H9 (cell line): ENCODE measurements at regions not wholly inside any gene's neighbourhood (a gene's known extent, or its start where the extent isn't known, plus 50 kb on each side); places are given as distances from the start of the nearest gene placed in this dataset.

Experiments
- DNase-seq: peaks from one replicate; pipeline ENCODE4 v3.0.0-alpha.2; 2017
- H2AFZ ChIP-seq: one replicate; pipeline ENCODE4 v1.6.1; 2013; ENCODE audit warnings: mild to moderate bottlenecking, low read length, control low read depth, moderate library complexity
- H2AK5ac ChIP-seq: 2 replicates; pipeline ENCODE4 v1.6.1; 2013; ENCODE audit warnings: low read length, control low read depth, mixed read lengths; ENCODE audit not compliant: insufficient read length
- H2BK120ac ChIP-seq: one replicate; pipeline ENCODE4 v1.6.1; 2013; ENCODE audit warnings: low read depth, mild to moderate bottlenecking, low read length, control low read depth, inconsistent platforms; ENCODE audit not compliant: poor library complexity, severe bottlenecking
- H2BK12ac ChIP-seq: 2 replicates; pipeline ENCODE4 v1.6.1; 2013; ENCODE audit warnings: low read length, control low read depth, mixed read lengths, low read depth; ENCODE audit not compliant: insufficient read length
- H2BK15ac ChIP-seq: 2 replicates; pipeline ENCODE4 v1.6.1; 2013; ENCODE audit warnings: low read depth, low read length, control low read depth
- H2BK20ac ChIP-seq: one replicate; pipeline ENCODE4 v1.6.1; 2013; ENCODE audit warnings: low read depth, mild to moderate bottlenecking, low read length, control low read depth, inconsistent platforms; ENCODE audit not compliant: poor library complexity, severe bottlenecking
- H2BK5ac ChIP-seq: 2 replicates; pipeline ENCODE4 v1.6.1; 2013; ENCODE audit warnings: low read length, control low read depth, mixed read lengths; ENCODE audit not compliant: insufficient read length
- H3K14ac ChIP-seq: 2 replicates; pipeline ENCODE4 v1.6.1; 2013; ENCODE audit warnings: low read length, control low read depth; ENCODE audit not compliant: insufficient read depth
- H3K18ac ChIP-seq: 2 replicates; pipeline ENCODE4 v1.6.1; 2013; ENCODE audit warnings: low read depth, mild to moderate bottlenecking, mixed read lengths, low read length, control low read depth; ENCODE audit not compliant: insufficient read length
- H3K23ac ChIP-seq: 2 replicates; pipeline ENCODE4 v1.6.1; 2013; ENCODE audit warnings: low read length, control low read depth, mixed read lengths, low read depth; ENCODE audit not compliant: insufficient read length
- H3K23me2 ChIP-seq: 2 replicates; pipeline ENCODE4 v1.6.1; 2013; ENCODE audit warnings: low read depth, mild to moderate bottlenecking, mixed read lengths, low read length, control low read depth; ENCODE audit not compliant: insufficient read length, poor library complexity, severe bottlenecking
- H3K27ac ChIP-seq: 2 replicates; pipeline ENCODE4 v1.5.1; 2013; ENCODE audit warnings: low read length, control low read depth, mixed read lengths, low read depth; ENCODE audit not compliant: insufficient read length
- H3K27me3 ChIP-seq: 2 replicates; pipeline ENCODE4 v1.6.1; 2013; ENCODE audit warnings: low read length, control low read depth, inconsistent platforms; ENCODE audit not compliant: insufficient read depth
- H3K4ac ChIP-seq: 2 replicates; pipeline ENCODE4 v1.6.1; 2013; ENCODE audit warnings: low read depth, mild to moderate bottlenecking, control low read depth, inconsistent platforms, low read length, moderate library complexity
- H3K4me1 ChIP-seq: 2 replicates; pipeline ENCODE4 v1.6.1; 2013; ENCODE audit warnings: low read length, control low read depth, inconsistent platforms; ENCODE audit not compliant: insufficient read depth
- H3K4me2 ChIP-seq: 2 replicates; pipeline ENCODE4 v1.6.1; 2013; ENCODE audit warnings: low read length, control low read depth, mixed read lengths; ENCODE audit not compliant: insufficient read length, insufficient read depth
- H3K56ac ChIP-seq: 2 replicates; pipeline ENCODE4 v1.6.1; 2013; ENCODE audit warnings: low read depth, mild to moderate bottlenecking, mixed read lengths, low read length, control low read depth; ENCODE audit not compliant: insufficient read length
- H3K79me1 ChIP-seq: 2 replicates; pipeline ENCODE4 v1.6.1; 2013; ENCODE audit warnings: low read depth, mild to moderate bottlenecking, moderate library complexity, low read length, control low read depth, inconsistent platforms; ENCODE audit not compliant: insufficient read depth, poor library complexity, severe bottlenecking
- H3K79me2 ChIP-seq: 2 replicates; pipeline ENCODE4 v1.6.1; 2013; ENCODE audit warnings: low read length, control low read depth, inconsistent platforms; ENCODE audit not compliant: insufficient read depth
- H3K9ac ChIP-seq: 2 replicates; pipeline ENCODE4 v1.6.1; 2013; ENCODE audit warnings: low read length, control low read depth, mixed read lengths; ENCODE audit not compliant: insufficient read length; ENCODE audit errors: extremely low read depth
- H3K9me3 ChIP-seq: one replicate; pipeline ENCODE4 v1.6.1; 2013; ENCODE audit warnings: low read depth, low read length, inconsistent platforms; ENCODE audit not compliant: control insufficient read depth
- H3T11ph ChIP-seq: one replicate; pipeline ENCODE4 v1.6.1; 2013; ENCODE audit warnings: mild to moderate bottlenecking, low read length, control low read depth, inconsistent platforms
- H4K20me1 ChIP-seq: one replicate; pipeline ENCODE4 v1.6.1; 2013; ENCODE audit not compliant: control insufficient read depth, insufficient read length, insufficient read depth
- H4K5ac ChIP-seq: 2 replicates; pipeline ENCODE4 v1.6.1; 2013; ENCODE audit warnings: low read depth, mild to moderate bottlenecking, mixed read lengths, low read length, control low read depth; ENCODE audit not compliant: insufficient read length
- H4K8ac ChIP-seq: replicated peaks from 2 replicates; pipeline ENCODE4 v1.6.1; 2013; ENCODE audit warnings: low read length, control low read depth, mixed read lengths, low read depth; ENCODE audit not compliant: insufficient read length
- H4K91ac ChIP-seq: 2 replicates; pipeline ENCODE4 v1.6.1; 2013; ENCODE audit warnings: low read depth, mild to moderate bottlenecking, moderate library complexity, mixed read lengths, low read length, control low read depth; ENCODE audit not compliant: insufficient read length
- H3K27ac Mint-ChIP-seq, 3 experiments: 2 replicates in 2 of 3; 3 replicates in 1 of 3; pipeline ENCODE4 v1.8.0; 2020 to 2021; ENCODE audit warnings: mixed read lengths in 3 of 3, mild to moderate bottlenecking in 1 of 3, moderate library complexity in 1 of 3
- H3K27me3 Mint-ChIP-seq: 2 replicates; pipeline ENCODE4 v1.8.0; 2021; ENCODE audit warnings: low read depth, mild to moderate bottlenecking, moderate library complexity, mixed read lengths
- H3K36me3 Mint-ChIP-seq, 3 experiments: 2 replicates in 2 of 3; 3 replicates in 1 of 3; pipeline ENCODE4 v1.8.0; 2020 to 2021; ENCODE audit warnings: low read depth in 3 of 3, mixed read lengths in 3 of 3; ENCODE audit not compliant: insufficient read depth in 1 of 3
- H3K4me1 Mint-ChIP-seq, 2 experiments: 2 replicates each; pipeline ENCODE4 v1.8.0; 2020; ENCODE audit warnings: mixed read lengths in 2 of 2
- H3K4me3 Mint-ChIP-seq, 2 experiments: 2 replicates in 1 of 2; 3 replicates in 1 of 2; pipeline ENCODE4 v1.8.0; 2020 to 2021; ENCODE audit warnings: mild to moderate bottlenecking in 2 of 2, mixed read lengths in 2 of 2, moderate library complexity in 1 of 2
- H3K9me3 Mint-ChIP-seq, 2 experiments: 2 replicates in 1 of 2; 3 replicates in 1 of 2; pipeline ENCODE4 v1.8.0; 2020; ENCODE audit warnings: mild to moderate bottlenecking in 2 of 2, mixed read lengths in 2 of 2, moderate library complexity in 1 of 2
- CTCF ChIP-seq: fragments of 200-600 bp; sonication (generic); conservative IDR thresholded peaks from 3 replicates; pipeline ENCODE4 v1.8.0; 2021; ENCODE audit warnings: antibody characterized with exemption, mild to moderate bottlenecking

GRCh38 chr14:27148143-27148542 is 550.3 kb upstream of the NOVA1 start:
- Histone ChIP-seq H3T11ph (no peak overlapping the region), H3K4me2 (no peak overlapping the region), H3K23ac (no peak overlapping the region), H4K5ac (no peak overlapping the region), H3K23me2 (no peaks in the 10 kb centered on the region), H3K79me2 (no peaks in the 10 kb centered on the region), H3K9me3 (no peaks in the 10 kb centered on the region), H3K79me1 (no peaks in the 10 kb centered on the region), H2AK5ac (no peak overlapping the region), H4K20me1 (no peaks in the 10 kb centered on the region), H2BK15ac (no peak overlapping the region), H3K14ac (no peak overlapping the region), H2BK12ac (no peak overlapping the region), H3K27me3 (no peaks in the 10 kb centered on the region), H3K56ac (no peak overlapping the region), H2AFZ (no peak overlapping the region), H2BK5ac (no peak overlapping the region), H4K8ac (no peak overlapping the region), H4K91ac (no peak overlapping the region), H3K4ac (no peak overlapping the region), H3K9ac (no peak overlapping the region), H3K18ac (no peak overlapping the region), H2BK120ac (no peak overlapping the region), H3K4me1 (no peaks in the 10 kb centered on the region), H2BK20ac (no peak overlapping the region), H3K27ac (no peak overlapping the region)
- Mint-ChIP-seq H3K4me1 (no peaks in the 10 kb centered on the region), H3K27me3 (peaks cover 1% of the 10 kb centered on the region; the same call in 1 of the 2 replicates), H3K36me3 (no peaks in the 10 kb centered on the region), H3K9me3 (no peaks in the 10 kb centered on the region; a peak in 1 of 5 replicates), H3K4me3 (no peak overlapping the region), H3K27ac (no peak overlapping the region)
- no peak for TF ChIP-seq CTCF
- no peak for DNase-seq
